ENCODE measurements at regions not wholly inside any gene's neighbourhood (a gene's known extent, or its start where the extent isn't known, plus 50 kb on each side); places are given as distances from the start of the nearest gene placed in this dataset.

GRCh38 chr12:82593143-82593542 is 93.6 kb upstream of the TMTC2 start:
- Histone ChIP-seq H3F3A (ENCODE audit: insufficient read depth, low read length) (no peaks in the 10 kb centered on the region), H3K4me2 (ENCODE audit: low read length) (no peak overlapping the region), H3K4me3 (ENCODE audit: low read depth, low read length, poor library complexity, severe bottlenecking) (no peak overlapping the region), H3K9me2 (ENCODE audit: low read depth, low read length) (no peaks in the 10 kb centered on the region), H3K27ac (ENCODE audit: low read depth, low read length, poor library complexity, severe bottlenecking) (no peak overlapping the region), H2AFZ (ENCODE audit: low read length) (no peak overlapping the region), H3K4me1 (ENCODE audit: insufficient read depth, low read length, severe bottlenecking) (no peaks in the 10 kb centered on the region), H3K9ac (ENCODE audit: low read length) (no peak overlapping the region), H3K9me3 (ENCODE audit: low read length) (no peaks in the 10 kb centered on the region), H3K79me2 (ENCODE audit: insufficient read depth, low read length) (no peaks in the 10 kb centered on the region), H4K20me1 (ENCODE audit: insufficient read depth, low read length) (no peaks in the 10 kb centered on the region), H3K27me3 (ENCODE audit: insufficient read depth, low read length) (no peaks in the 10 kb centered on the region), H3K36me3 (ENCODE audit: insufficient read depth, low read length) (no peaks in the 10 kb centered on the region)
- TF ChIP-seq EZH2 (IDR thresholded peaks at IDR 0.05; ENCODE audit: borderline replicate concordance, low read length) (no peak), CTCF (IDR thresholded peaks at IDR 0.05; ENCODE audit: low read length) (no peak)

- Histone ChIP-seq H3K9ac (ENCODE audit: low read length) (no peak overlapping the region), H3K79me2 (ENCODE audit: insufficient read depth, low read length) (no peaks in the 10 kb centered on the region), H3K36me3 (ENCODE audit: insufficient read depth, low read length) (no peaks in the 10 kb centered on the region), H3K4me2 (ENCODE audit: low read length) (no peak overlapping the region), H3K9me3 (ENCODE audit: low read length) (no peaks in the 10 kb centered on the region), H3F3A (ENCODE audit: insufficient read depth, low read length) (no peaks in the 10 kb centered on the region), H3K27ac (ENCODE audit: low read depth, low read length, poor library complexity, severe bottlenecking) (no peak overlapping the region), H3K9me2 (ENCODE audit: low read depth, low read length) (no peaks in the 10 kb centered on the region), H3K4me3 (ENCODE audit: low read depth, low read length, poor library complexity, severe bottlenecking) (no peak overlapping the region), H2AFZ (ENCODE audit: low read length) (no peak overlapping the region), H3K27me3 (ENCODE audit: insufficient read depth, low read length) (no peaks in the 10 kb centered on the region), H4K20me1 (ENCODE audit: insufficient read depth, low read length) (no peaks in the 10 kb centered on the region), H3K4me1 (ENCODE audit: insufficient read depth, low read length, severe bottlenecking) (no peaks in the 10 kb centered on the region)
- no peak for TF ChIP-seq EZH2 (IDR thresholded peaks at IDR 0.05; ENCODE audit: borderline replicate concordance, low read length)
- TF ChIP-seq CTCF (IDR thresholded peaks at IDR 0.05; ENCODE audit: low read length), result no peak
These were observed 92.8 kb upstream of the TMTC2 start for GRCh38 chr12:82593901-82594396.

- Histone ChIP-seq H3K4me2 (ENCODE audit: low read length) (no peak overlapping the region), H3K9ac (ENCODE audit: low read length) (no peak overlapping the region), H3K9me3 (ENCODE audit: low read length) (no peaks in the 10 kb centered on the region), H3F3A (ENCODE audit: insufficient read depth, low read length) (no peaks in the 10 kb centered on the region), H3K27me3 (ENCODE audit: insufficient read depth, low read length) (no peaks in the 10 kb centered on the region), H3K79me2 (ENCODE audit: insufficient read depth, low read length) (no peaks in the 10 kb centered on the region), H3K4me3 (ENCODE audit: low read depth, low read length, poor library complexity, severe bottlenecking) (no peak overlapping the region), H3K4me1 (ENCODE audit: insufficient read depth, low read length, severe bottlenecking) (no peaks in the 10 kb centered on the region), H2AFZ (ENCODE audit: low read length) (no peak overlapping the region), H4K20me1 (ENCODE audit: insufficient read depth, low read length) (no peaks in the 10 kb centered on the region), H3K27ac (ENCODE audit: low read depth, low read length, poor library complexity, severe bottlenecking) (no peak overlapping the region), H3K36me3 (ENCODE audit: insufficient read depth, low read length) (no peaks in the 10 kb centered on the region), H3K9me2 (ENCODE audit: low read depth, low read length) (no peaks in the 10 kb centered on the region)
- TF ChIP-seq EZH2 (IDR thresholded peaks at IDR 0.05; ENCODE audit: borderline replicate concordance, low read length), result no peak
- TF ChIP-seq CTCF (IDR thresholded peaks at IDR 0.05; ENCODE audit: low read length), result no peak
These were observed 90.8 kb upstream of the TMTC2 start for GRCh38 chr12:82595941-82596340.

Data from OCI-LY1 (cell line).